ENCODE measurements at regions not wholly inside any gene's neighbourhood (a gene's known extent, or its start where the extent isn't known, plus 50 kb on each side); places are given as distances from the start of the nearest gene placed in this dataset.

- peak; percentile 52 for DNase-seq (ENCODE audit: low read depth)
These were observed 185.3 kb upstream of the WWC1 start for GRCh38 chr5:168106008-168106761.

DNA sequence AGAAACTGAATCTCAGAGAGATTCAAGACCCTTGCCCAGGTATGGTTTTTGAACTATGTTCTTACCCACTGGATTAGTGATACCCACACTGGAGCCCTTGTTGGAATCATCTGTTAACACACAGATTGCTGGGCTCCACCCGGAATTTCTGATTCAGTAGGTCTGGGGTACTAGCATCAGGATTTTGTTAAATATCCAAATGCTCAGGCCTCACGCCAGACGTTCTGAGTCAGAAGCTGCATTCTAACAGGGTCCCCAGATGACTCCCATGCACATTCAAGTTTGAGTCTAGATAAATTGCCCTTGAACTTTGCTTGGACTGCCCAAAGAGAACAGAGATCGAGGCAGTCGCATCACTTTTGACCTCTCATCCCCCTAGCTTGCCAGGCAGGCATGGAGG lies 182.0 kb upstream of the WWC1 start:
- DNase-seq (ENCODE audit: low read depth) = no peak

DNA sequence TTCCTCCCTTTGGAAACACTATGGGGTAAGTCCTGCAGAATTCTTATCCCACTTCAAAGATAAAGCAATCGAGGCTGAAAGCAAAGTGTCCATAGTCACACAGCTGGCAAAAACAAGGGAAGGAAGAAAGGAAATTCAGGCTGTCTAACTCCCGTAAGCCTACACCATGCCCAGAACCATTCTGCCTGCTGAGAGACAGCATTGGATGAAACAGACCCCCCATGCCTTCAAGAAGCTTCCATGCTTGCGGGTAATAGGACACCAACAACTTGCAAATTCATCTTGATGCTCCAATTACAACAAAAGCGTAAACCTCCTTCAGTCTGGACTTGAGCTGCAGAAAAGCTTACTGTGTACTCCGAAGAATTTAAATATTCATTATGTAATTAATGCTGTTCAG lies 181.1 kb upstream of the WWC1 start:
- no peak for DNase-seq (ENCODE audit: low read depth)

DNA sequence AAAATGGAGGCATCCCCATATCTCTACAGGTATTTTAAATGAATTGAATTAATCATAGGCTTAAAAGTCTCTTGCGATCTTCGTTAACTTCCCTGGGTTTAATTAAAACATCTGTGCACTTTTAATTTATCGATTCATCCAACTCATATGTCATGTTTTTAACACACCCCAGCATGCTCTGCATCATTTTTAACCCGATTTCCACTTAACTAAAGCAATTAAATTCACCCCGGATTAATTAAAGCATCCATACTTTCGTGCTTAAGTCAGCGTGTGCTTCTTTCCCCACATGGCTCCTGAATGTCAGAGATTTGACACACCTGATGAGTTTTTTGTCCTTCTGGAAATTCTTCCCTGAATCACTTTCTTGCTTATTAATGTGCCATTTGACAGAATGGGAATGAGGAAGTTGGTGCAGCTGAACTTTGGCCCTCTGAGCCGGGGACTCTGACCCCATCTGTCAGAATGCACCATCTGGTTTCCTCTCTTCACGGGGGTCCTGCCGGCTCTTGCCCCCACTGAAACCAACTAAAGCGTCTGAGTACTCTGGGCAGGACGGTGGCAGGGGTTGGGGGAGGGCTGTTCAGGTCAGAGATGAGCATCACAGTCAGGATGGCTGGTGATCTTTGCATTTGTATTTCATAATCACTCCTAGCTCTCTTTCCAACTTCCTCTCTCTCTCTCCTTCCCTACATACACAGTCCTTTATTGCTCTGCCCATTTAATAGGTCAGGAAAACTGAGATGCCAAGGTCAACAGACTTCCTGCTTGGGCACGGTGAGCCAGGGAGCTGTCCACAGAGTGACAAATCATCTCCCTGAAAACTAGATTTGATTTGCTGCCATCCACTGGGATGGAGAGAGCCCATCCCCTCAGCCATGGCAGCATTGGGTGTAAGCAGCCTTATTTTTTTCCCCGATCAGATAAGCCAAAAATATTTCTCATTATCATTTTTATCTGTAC lies 180.3 kb upstream of the WWC1 start:
- DNase-seq (ENCODE audit: low read depth) = no peak

GRCh38 chr5:168114444-168115017 lies 176.9 kb upstream of the WWC1 start:
- peak; percentile 69 for DNase-seq (ENCODE audit: low read depth)

DNA sequence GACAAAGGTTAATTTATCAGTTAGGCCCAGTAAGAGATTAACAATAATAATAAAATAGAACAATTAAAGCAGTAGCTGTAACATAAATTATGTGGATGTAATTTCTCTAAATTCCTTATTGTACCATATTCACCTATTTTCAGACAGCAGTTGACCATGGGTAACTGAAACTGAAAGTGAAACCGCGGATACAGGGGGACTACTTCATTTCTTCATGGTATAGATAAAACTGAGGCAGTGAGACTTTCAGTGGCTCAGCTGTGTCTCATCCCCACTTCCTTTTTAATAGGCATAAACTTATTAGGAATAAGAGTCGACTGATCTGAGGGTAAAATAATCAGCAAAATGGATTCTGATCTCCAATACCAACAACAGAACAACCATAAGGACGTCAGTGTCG lies 174.0 kb upstream of the WWC1 start:
- DNase-seq (ENCODE audit: low read depth) = no peak

DNA sequence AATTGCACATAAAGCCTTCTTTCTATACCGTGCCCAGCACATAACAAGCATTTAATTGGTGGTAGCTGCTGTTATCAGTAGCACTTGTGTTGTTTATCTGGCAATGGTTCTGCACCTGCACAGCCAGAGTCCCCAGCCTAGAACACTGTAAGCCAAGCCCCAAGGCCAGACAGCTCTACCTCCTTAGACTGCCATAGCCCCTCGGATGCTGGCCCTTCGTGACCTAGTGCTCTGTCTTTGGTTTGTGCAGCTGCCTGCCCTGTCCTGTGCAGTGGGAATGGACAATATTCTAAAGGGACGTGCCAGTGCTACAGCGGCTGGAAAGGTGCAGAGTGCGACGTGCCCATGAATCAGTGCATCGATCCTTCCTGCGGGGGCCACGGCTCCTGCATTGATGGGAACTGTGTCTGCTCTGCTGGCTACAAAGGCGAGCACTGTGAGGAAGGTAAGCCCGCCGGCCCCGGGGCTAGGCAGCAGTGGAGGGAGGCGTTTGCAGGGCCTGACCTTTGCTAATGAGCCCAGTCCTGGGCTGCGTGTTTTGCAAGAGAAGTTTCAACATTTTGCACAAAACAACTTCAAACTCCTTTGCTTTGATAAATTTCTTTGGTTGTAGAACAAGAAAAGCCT lies 173.3 kb upstream of the WWC1 start:
- no peak for DNase-seq (ENCODE audit: low read depth)

DNA sequence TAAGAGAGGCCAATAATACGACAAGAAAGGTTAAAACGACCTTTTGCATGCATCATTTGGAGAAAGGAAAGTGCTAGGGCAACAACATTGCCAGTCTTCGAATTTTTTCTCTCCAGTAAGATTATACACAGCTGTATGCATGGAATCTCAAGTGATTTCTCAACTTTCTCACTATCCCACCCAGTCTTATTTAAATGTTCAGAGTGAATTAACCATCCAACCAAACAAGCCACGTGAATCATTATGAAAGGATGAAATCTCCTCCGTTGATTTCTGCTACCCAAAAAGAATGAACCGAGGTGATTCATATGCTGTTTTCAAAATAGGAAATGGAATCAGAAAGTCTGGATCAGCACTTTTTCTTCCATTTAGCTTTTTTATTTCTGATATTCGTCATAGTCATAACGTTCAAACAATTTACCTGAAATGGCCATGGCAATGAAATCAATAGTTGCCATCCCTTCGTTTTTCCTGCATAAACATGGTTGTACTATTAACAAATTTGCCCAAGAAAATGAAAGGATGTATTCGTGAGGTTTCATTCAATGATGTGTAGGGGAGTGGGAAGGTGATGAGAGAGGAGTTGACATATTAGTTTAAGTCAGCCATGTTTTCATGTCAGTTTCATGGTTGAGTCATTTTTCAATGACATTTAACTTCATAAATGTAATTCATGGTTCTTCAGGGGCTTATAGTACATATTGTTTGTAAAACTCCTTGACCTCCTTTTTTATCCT lies 170.9 kb upstream of the WWC1 start:
- DNase-seq (ENCODE audit: low read depth) = no peak

DNA sequence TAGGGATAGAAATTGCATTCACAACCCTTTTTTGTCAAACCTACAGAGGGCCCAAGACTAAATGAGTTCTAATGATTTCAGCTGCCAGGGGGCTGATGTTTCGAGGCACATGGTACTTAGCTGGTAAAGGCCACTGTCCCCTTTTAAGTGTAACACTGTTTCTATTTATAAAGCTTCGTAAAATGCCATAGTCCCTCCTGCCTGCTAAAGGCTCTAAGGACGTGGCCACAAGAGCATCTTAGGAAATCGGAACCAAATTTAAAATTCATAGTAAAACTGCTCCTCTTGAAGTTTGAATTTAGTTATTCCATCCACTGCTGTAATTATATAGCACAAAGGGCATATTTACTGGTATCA lies 170.3 kb upstream of the WWC1 start:
- no peak for DNase-seq (ENCODE audit: low read depth)

GRCh38 chr5:168123631-168124528 lies 167.6 kb upstream of the WWC1 start:
- DNase-seq (ENCODE audit: low read depth) = no peak

DNA sequence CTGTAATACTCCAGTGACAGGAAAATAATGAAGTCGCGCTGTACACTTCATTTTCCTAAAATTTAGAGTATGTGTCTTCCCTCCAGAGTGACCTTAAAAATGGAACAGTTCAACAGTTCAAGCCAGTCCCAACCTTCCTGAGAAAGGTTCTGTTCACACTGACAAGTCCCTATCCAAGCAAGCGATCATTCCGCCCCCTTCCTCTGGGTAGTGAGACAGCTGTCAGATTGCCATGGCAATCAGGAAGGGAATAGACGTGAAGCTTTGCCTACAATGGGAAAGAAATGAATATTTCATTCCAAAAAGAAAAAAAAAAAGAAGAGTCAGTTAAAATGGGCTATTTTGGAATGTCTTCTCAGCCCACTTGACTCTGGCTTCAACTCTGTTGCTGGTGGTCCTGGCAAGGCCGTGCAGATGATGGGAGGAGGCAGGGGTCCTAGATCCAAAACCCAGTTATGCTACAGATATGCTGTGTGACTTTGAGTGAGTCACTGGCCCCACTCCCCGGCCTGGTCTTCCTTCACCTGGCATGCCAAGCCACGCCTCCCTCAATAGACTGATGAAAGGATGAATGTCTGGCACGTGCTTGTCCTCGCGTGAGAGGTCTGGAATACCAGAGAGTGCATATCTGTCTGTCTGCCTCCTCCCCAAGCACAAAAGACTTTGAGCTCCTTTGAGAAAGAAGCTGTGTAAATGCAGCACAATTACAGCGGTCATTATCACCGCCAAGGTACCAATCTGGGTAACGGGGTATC lies 165.8 kb upstream of the WWC1 start:
- no peak for DNase-seq (ENCODE audit: low read depth)

DNA sequence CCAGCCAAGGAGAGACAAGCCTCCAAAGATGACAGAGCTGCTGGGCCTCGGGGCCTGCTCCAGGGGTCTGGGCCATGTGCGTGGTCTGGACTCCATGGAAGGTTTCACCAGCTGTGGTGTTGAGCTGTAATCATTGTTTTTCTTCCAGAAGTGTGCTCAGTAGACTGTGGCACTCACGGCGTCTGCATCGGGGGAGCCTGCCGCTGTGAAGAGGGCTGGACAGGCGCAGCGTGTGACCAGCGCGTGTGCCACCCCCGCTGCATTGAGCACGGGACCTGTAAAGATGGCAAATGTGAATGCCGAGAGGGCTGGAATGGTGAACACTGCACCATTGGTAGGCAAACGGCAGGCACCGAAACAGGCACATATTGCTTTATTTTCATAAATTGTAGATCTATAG lies 164.8 kb upstream of the WWC1 start:
- no peak for DNase-seq (ENCODE audit: low read depth)

DNA sequence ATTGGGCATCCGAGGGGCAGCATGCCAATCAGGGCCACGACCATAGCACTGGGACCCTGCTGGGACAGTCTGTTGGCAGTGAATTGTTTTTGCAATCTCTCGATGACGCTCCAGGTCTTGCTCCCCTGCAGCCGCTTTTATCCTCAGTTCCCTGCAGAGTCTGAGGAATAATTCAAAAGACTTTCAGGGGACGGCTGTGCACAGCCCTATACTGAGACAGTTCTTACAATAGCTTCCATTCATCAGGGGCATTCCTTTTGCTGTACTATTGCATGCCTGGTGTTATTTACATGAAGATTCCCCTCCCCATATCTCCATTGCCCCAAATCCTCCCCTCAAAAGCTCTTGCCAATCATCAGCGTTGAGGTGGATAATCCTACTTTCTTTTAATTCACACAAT lies 163.3 kb upstream of the WWC1 start:
- DNase-seq (ENCODE audit: low read depth) = no peak

- no peak for DNase-seq (ENCODE audit: low read depth)
These were observed 162.9 kb upstream of the WWC1 start for GRCh38 chr5:168128557-168128956.

GRCh38 chr5:168131519-168131918 lies 159.9 kb upstream of the WWC1 start:
- no peak for DNase-seq (ENCODE audit: low read depth)

DNA sequence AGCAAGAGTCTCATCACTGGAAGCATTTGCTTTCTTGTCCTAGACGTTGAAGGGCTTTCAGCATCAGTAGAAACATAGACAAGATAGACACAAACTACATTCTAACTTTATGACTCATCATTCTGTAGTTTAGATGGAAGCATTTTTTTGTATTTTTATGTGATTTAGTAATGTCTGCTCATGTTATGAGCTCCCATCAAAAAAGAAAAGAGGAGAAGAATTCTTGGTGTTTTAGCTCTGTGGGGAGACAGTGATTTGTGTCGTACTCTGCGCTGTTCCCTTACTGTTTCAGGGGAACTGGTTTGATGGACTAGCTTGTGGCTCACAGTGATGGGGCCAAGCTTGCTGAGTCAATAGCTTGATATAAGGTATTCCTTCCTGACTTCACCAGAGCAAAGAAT lies 159.2 kb upstream of the WWC1 start:
- no peak for DNase-seq (ENCODE audit: low read depth)

GRCh38 chr5:168135897-168136296 lies 155.5 kb upstream of the WWC1 start:
- no peak for DNase-seq (ENCODE audit: low read depth)

- no peak for DNase-seq (ENCODE audit: low read depth)
These were observed 155.1 kb upstream of the WWC1 start for GRCh38 chr5:168136340-168136739.

- no peak for DNase-seq (ENCODE audit: low read depth)
These were observed 154.2 kb upstream of the WWC1 start for GRCh38 chr5:168137265-168137664.

GRCh38 chr5:168140241-168140640 lies 151.2 kb upstream of the WWC1 start:
- no peak for DNase-seq (ENCODE audit: low read depth)
